Endodermal cell (in vitro differentiated cells): ENCODE measurements at regions not wholly inside any gene's neighbourhood (a gene's known extent, or its start where the extent isn't known, plus 50 kb on each side); places are given as distances from the start of the nearest gene placed in this dataset.

Source experiments
- DNase-seq: peaks from one replicate; pipeline ENCODE4 v3.0.0-alpha.2; 2017
- H3K27ac ChIP-seq: 2 replicates; pipeline ENCODE4 v1.5.1; 2013; ENCODE audit warnings: mild to moderate bottlenecking, low read depth, low read length, moderate library complexity
- H3K27me3 ChIP-seq: 2 replicates; pipeline ENCODE4 v1.6.1; 2013; ENCODE audit warnings: mild to moderate bottlenecking, low read length, moderate library complexity; ENCODE audit not compliant: insufficient read depth, control insufficient read depth, poor library complexity, severe bottlenecking
- H3K36me3 ChIP-seq: 2 replicates; pipeline ENCODE4 v1.7.0; 2013; ENCODE audit warnings: mild to moderate bottlenecking, low read length, moderate library complexity; ENCODE audit not compliant: control insufficient read depth, insufficient read depth
- H3K4me1 ChIP-seq: one replicate; pipeline ENCODE4 v1.7.0; 2013; ENCODE audit warnings: low read length; ENCODE audit not compliant: control insufficient read depth, insufficient read depth
- H3K4me3 ChIP-seq: 2 replicates; pipeline ENCODE4 v1.5.1; 2013; ENCODE audit warnings: mild to moderate bottlenecking, low read length, moderate library complexity
- H3K9ac ChIP-seq: 2 replicates; pipeline ENCODE4 v1.6.1; 2013; ENCODE audit warnings: mild to moderate bottlenecking, low read length, moderate library complexity; ENCODE audit not compliant: poor library complexity, severe bottlenecking; ENCODE audit errors: extremely low read depth
- H3K9me3 ChIP-seq: 2 replicates; pipeline ENCODE4 v1.6.1; 2013; ENCODE audit warnings: mild to moderate bottlenecking, low read length, moderate library complexity; ENCODE audit not compliant: control insufficient read depth
- H3K27ac Mint-ChIP-seq: 2 replicates; pipeline ENCODE4 v1.8.0; 2020; ENCODE audit warnings: mixed read lengths
- H3K27me3 Mint-ChIP-seq: 2 replicates; pipeline ENCODE4 v1.8.0; 2021; ENCODE audit warnings: mild to moderate bottlenecking, mixed read lengths; ENCODE audit not compliant: insufficient read depth
- H3K36me3 Mint-ChIP-seq: 2 replicates; pipeline ENCODE4 v1.8.0; 2020; ENCODE audit warnings: low read depth, mixed read lengths
- H3K4me1 Mint-ChIP-seq: 2 replicates; pipeline ENCODE4 v1.8.0; 2020; ENCODE audit warnings: mixed read lengths
- H3K4me3 Mint-ChIP-seq: 2 replicates; pipeline ENCODE4 v1.8.0; 2020; ENCODE audit warnings: mild to moderate bottlenecking, moderate library complexity, mixed read lengths
- H3K9me3 Mint-ChIP-seq: 2 replicates; pipeline ENCODE4 v1.8.0; 2020; ENCODE audit warnings: mild to moderate bottlenecking, mixed read lengths
- CTCF ChIP-seq: fragments of 200-600 bp; sonication (generic); conservative IDR thresholded peaks from 2 replicates; pipeline ENCODE4 v1.5.0; 2021; ENCODE audit warnings: antibody characterized with exemption, mild to moderate bottlenecking
- WGBS, 2 experiments: methylation state at CpG; one replicate each; pipeline versions ENCODE4 v1.1.5 to v1.1.7; 2013; ENCODE audit warnings: missing lambda C conversion rate in 2 of 2, mixed read lengths in 1 of 2; ENCODE audit not compliant: insufficient coverage in 1 of 2, insufficient read length in 1 of 2; 5-methylcytosine and 5-hydroxymethylcytosine counted together

- no peaks in the 10 kb centered on the region for H3K27me3 Mint-ChIP-seq
- H3K4me1 Mint-ChIP-seq: peaks cover 3% of the 10 kb centered on the region
- no peaks in the 10 kb centered on the region for H3K36me3 ChIP-seq
- H3K36me3 Mint-ChIP-seq: no peaks in the 10 kb centered on the region
- peaks cover 4% of the 10 kb centered on the region for H3K9me3 Mint-ChIP-seq
- no peak overlapping the region for H3K27ac ChIP-seq
- H3K9ac ChIP-seq: no peak overlapping the region
- H3K4me3 ChIP-seq: no peak overlapping the region
- no peak for DNase-seq
- no peaks in the 10 kb centered on the region for H3K4me1 ChIP-seq
- WGBS, 2 experiments: 92 to 93% methylated on average over 5 to 7 of the region's 7 CpGs
- no peaks in the 10 kb centered on the region for H3K27me3 ChIP-seq
- no peak overlapping the region for H3K4me3 Mint-ChIP-seq
- no peak overlapping the region for H3K27ac Mint-ChIP-seq
- no peak for TF ChIP-seq CTCF
- peaks cover 4% of the 10 kb centered on the region for H3K9me3 ChIP-seq
Observed at GRCh38 chr3:132847849-132848625, 125.8 kb upstream of the NPHP3 start.

- Histone ChIP-seq H3K27me3 (no peaks in the 10 kb centered on the region), H3K4me1 (no peaks in the 10 kb centered on the region), H3K27ac (no peak overlapping the region), H3K9ac (no peak overlapping the region), H3K36me3 (no peaks in the 10 kb centered on the region), H3K9me3 (no peaks in the 10 kb centered on the region), H3K4me3 (no peak overlapping the region)
- Mint-ChIP-seq H3K4me3 (no peak overlapping the region), H3K9me3 (no peaks in the 10 kb centered on the region), H3K36me3 (no peaks in the 10 kb centered on the region), H3K4me1 (peaks cover 3% of the 10 kb centered on the region), H3K27me3 (no peaks in the 10 kb centered on the region), H3K27ac (no peak overlapping the region)
- 34 to 37% methylated on average over 2 to 3 of the region's 4 CpGs for WGBS, 2 experiments
- DNase-seq: peak; percentile 61
- no peak for TF ChIP-seq CTCF
Observed at GRCh38 chr3:132843851-132844553, 121.8 kb upstream of the NPHP3 start.

- H3K4me1 ChIP-seq: no peaks in the 10 kb centered on the region
- H3K27me3 ChIP-seq: no peaks in the 10 kb centered on the region
- no peak overlapping the region for H3K4me3 ChIP-seq
- H3K9ac ChIP-seq: no peak overlapping the region
- no peak for DNase-seq
- Mint-ChIP-seq H3K4me1 (peaks cover 3% of the 10 kb centered on the region), H3K36me3 (no peaks in the 10 kb centered on the region), H3K4me3 (no peak overlapping the region), H3K27me3 (no peaks in the 10 kb centered on the region), H3K9me3 (no peaks in the 10 kb centered on the region), H3K27ac (no peak overlapping the region)
- 83 to 93% methylated on average over 2 to 3 of the region's 3 CpGs for WGBS, 2 experiments
- no peak for TF ChIP-seq CTCF
- H3K36me3 ChIP-seq: no peaks in the 10 kb centered on the region
- H3K9me3 ChIP-seq: no peaks in the 10 kb centered on the region
- H3K27ac ChIP-seq: no peak overlapping the region
Observed at GRCh38 chr3:132843349-132843748, 121.1 kb upstream of the NPHP3 start.
